Mononuclear cell (primary cell): ENCODE measurements at regions not wholly inside any gene's neighbourhood (a gene's known extent, or its start where the extent isn't known, plus 50 kb on each side); places are given as distances from the start of the nearest gene placed in this dataset.

Experiments used
- H3K27me3 ChIP-seq: 2 replicates; pipeline ENCODE4 v1.6.0; 2011; ENCODE audit warnings: low read length, control low read depth; ENCODE audit not compliant: insufficient read depth
- H3K4me1 ChIP-seq: 2 replicates; pipeline ENCODE4 v1.5.1; 2011; ENCODE audit warnings: mild to moderate bottlenecking, low read length, control low read depth; ENCODE audit not compliant: insufficient read depth
- H3K4me3 ChIP-seq: 2 replicates; pipeline ENCODE4 v1.5.1; 2011; ENCODE audit warnings: mild to moderate bottlenecking, low read length, moderate library complexity
- H3K9me3 ChIP-seq: 2 replicates; pipeline ENCODE4 v1.5.1; 2011; ENCODE audit warnings: low read depth, mild to moderate bottlenecking, control low read depth, low read length

DNA sequence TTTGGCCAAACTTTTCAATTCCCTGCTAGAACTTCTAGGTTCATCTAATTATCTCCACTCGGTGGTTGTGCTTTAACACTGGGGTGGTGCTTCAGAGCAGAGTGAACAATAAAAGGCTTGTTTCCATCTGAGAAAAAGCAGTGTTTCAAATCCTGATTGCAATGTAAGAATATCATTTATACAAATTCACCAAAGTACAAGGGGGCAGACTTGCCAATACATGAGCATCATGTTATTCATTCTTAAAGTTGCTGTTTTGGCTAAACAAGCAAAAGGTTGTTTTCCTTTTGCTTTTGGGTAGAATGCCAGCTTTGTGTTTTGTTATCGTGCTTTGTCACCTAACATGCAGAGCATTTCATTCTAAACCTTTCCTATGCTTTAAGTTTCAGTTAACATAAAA, 78.5 kb upstream of the UBAC2 start:
- no peak overlapping the region for H3K4me3 ChIP-seq
- H3K9me3 ChIP-seq = no peaks in the 10 kb centered on the region
- H3K27me3 ChIP-seq = peaks cover 82% of the 10 kb centered on the region
- H3K4me1 ChIP-seq = peaks cover 15% of the 10 kb centered on the region

DNA sequence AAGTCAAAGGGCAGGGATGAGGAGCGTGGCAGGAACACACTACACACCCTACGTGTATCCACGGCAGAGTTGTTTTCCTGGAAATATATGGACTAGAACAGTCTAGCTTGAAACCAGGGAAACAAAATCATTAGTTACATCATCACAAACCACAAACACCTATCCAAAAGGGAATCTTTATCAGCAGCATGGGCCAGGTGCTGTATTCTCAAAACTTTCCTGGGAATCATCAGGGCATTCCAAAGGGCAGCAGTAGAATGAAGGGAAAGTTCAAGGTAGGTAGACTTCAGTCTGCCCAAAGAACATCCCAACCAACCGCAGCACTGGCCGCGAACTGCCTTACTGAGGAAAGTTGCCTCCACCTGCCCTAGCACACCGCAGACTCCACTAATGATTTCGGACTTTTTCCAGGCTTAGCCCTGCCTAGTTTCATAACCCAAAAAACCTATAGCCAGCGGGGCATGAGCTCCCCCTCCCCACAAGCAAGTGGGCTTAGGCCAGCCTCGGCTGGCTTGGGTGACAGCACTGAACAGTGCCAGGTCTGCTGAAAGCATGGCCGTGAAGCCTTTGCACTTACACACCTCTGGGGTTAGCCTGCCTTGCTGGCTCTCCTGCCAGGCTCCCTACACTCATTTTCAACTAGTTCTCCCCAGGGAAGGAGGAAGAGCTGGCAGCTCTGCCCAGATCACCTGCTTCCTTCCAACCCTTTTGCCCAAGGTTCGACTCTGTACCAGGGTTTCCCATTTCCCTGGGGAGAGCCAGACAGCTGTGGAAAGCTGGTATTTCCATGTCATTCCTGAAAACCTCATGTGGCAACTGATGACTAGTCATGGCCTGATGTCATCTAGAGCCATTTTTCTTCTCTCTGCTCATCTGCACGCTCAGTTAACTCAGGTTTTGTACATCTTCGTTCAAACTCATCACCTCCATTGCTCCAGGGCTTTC, 77.3 kb upstream of the UBAC2 start:
- H3K4me1 ChIP-seq = peaks cover 15% of the 10 kb centered on the region
- H3K9me3 ChIP-seq = no peaks in the 10 kb centered on the region
- H3K4me3 ChIP-seq = no peak overlapping the region
- H3K27me3 ChIP-seq = peaks cover 84% of the 10 kb centered on the region

DNA sequence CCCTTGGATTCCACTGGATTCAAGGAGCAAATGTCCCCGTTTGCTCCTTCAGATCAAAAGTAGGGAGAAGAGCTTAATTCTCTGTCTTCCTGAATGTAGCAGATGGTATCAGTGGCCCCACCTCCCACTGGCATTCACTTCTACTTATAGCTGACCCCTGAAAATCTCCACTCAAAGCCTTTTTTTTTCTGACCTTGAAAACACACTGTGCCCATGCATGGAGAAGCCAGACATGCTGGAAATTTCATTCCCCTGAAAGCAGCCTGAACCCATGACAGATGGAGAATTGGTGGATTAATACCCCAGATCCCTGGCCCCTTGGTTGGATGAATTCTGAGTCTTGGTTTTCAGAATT, 76.6 kb upstream of the UBAC2 start:
- no peaks in the 10 kb centered on the region for H3K9me3 ChIP-seq
- peaks cover 15% of the 10 kb centered on the region for H3K4me1 ChIP-seq
- peaks cover 85% of the 10 kb centered on the region for H3K27me3 ChIP-seq
- no peak overlapping the region for H3K4me3 ChIP-seq

DNA sequence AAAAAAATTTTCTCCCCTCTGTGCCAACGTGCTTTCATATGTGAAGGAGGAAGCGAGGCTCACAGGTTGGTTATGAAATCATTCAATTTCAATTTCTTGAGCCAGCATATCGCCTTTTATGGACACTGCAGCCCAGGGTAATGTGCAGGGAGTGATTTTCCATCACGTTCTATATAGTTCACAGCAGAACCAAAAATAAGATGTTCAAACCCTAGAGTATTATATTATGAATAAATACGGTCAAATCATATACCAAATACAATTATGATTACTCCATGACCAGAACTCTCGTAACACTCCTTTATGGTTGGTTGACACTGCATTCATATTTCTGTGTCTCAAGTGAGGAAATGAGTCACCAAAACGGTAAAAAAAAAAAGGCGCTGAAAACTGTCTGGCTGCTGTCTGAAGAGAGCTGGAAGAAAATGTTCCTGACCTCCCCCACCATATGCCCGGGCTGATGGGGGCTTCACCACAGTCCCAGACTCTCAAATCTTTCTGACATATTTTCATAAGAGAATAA, 75.8 kb upstream of the UBAC2 start:
- Histone ChIP-seq H3K27me3 (peaks cover 85% of the 10 kb centered on the region), H3K9me3 (no peaks in the 10 kb centered on the region), H3K4me3 (no peak overlapping the region), H3K4me1 (peaks cover 15% of the 10 kb centered on the region)

DNA sequence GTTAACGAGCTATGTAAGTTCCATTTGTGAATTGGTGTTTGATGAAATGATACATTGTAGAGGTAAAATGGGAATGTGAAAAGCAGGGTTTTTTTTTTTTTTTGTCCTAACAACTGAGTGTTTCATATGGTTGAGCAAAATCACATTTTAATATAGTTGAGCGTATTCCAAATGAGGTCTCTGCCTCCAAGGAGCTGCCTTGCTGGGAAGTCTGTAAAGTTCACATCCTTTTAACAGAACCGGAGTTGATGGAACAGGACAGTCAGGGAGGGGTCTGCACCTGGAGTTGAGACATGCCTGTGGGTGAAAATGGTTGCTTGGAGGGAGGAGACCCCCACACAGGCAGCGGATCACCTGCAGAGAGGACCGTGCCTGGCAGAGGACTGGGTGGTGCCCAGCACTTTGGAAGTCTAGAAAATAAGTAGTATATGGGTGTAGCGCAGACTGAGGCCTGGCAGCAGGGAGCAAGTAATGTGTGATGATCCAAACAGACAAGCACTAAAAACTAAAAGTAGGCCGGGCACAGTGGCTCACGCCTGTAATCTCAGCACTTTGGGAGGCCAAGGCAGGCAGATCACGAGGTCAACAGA, 75.2 kb upstream of the UBAC2 start:
- peaks cover 88% of the 10 kb centered on the region for H3K27me3 ChIP-seq
- no peaks in the 10 kb centered on the region for H3K9me3 ChIP-seq
- H3K4me1 ChIP-seq = peaks cover 15% of the 10 kb centered on the region

DNA sequence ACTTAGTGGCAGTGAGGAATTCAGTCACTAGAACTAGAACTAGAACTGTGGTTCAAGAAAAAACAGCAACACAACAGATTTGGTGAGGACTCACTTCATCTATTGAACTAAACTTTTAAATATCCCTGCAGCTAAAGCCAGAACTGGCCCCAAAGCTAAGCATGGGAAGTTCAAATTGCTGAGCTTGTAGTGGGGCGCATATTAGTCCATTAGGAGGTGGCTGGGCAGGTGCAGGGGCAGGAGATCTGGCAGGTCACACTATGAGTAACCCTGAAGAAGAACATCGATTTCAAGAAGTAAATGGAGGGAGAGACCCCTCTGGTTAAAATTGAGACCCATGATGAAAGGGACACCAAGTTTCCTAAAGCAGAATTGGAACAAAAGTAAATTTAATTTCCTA, 73.8 kb upstream of the UBAC2 start:
- peaks cover 87% of the 10 kb centered on the region for H3K27me3 ChIP-seq
- H3K9me3 ChIP-seq = no peaks in the 10 kb centered on the region
- H3K4me1 ChIP-seq = peaks cover 15% of the 10 kb centered on the region

More for the DNA sequence above, 75.2 kb upstream of the UBAC2 start:
- no peak overlapping the region for H3K4me3 ChIP-seq

DNA sequence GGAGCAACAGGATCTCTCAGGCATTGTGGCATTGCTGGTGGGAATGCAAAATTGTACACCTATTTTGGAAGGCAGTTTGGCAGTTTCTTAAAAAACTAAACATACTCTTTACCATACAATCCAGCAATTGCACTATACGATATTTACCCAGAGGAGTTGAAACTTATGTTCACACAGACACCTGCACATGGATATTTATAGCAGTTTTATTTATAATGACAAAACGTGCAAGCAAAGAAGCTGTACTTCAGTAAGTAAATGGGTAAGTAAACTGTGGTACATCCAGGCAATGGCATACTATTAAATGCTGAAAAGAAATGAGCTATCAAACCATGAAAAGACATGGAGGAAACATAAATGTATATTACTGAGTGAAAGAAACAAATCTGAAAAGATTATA, 71.6 kb upstream of the UBAC2 start:
- H3K27me3 ChIP-seq = peaks cover 87% of the 10 kb centered on the region
- H3K4me1 ChIP-seq = peaks cover 14% of the 10 kb centered on the region
- H3K9me3 ChIP-seq = no peaks in the 10 kb centered on the region
- no peak overlapping the region for H3K4me3 ChIP-seq

More for the DNA sequence above, 73.8 kb upstream of the UBAC2 start:
- no peak overlapping the region for H3K4me3 ChIP-seq

DNA sequence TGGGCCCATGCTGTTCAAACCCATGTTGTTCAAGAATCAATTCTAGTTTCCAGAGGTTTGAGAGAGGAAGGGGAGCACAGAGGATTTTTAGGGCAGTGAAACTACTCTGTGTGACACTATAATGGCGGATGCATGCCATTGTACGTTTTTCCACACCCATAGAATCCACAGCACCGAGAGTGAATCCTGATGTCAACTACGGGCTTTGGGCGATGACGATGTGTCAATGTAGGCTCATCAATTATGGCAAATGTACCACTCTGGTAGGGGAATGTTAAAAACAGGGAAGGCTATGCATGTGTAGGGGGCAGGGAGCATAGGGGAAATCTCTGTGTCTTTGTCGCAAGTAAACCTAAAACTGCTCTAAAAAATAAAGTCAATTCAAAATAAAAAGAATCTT, 70.7 kb upstream of the UBAC2 start:
- H3K9me3 ChIP-seq = no peaks in the 10 kb centered on the region
- peaks cover 5% of the 10 kb centered on the region for H3K4me1 ChIP-seq
- peaks cover 87% of the 10 kb centered on the region for H3K27me3 ChIP-seq
- H3K4me3 ChIP-seq = no peak overlapping the region

DNA sequence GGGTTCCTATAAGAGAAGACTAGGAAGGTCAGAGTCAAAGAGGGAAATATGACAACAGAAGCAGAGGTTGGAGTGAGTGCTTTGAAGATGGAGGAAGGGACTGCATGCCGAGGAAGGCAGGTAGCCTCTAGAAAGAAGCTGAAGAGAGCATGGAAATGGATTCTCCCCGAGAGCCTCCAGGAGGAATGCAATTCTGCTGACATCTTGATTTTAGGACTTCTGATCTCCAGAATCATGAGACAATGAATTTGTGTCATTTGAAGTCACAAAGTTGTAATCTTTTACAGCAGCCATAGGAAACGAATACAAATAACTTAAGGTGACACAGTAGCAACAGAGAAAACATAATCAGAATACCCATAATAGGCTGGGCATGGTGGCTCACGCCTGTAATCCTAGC, 69.2 kb upstream of the UBAC2 start:
- Histone ChIP-seq H3K4me1 (no peaks in the 10 kb centered on the region), H3K4me3 (no peak overlapping the region), H3K9me3 (no peaks in the 10 kb centered on the region), H3K27me3 (peaks cover 93% of the 10 kb centered on the region)

DNA sequence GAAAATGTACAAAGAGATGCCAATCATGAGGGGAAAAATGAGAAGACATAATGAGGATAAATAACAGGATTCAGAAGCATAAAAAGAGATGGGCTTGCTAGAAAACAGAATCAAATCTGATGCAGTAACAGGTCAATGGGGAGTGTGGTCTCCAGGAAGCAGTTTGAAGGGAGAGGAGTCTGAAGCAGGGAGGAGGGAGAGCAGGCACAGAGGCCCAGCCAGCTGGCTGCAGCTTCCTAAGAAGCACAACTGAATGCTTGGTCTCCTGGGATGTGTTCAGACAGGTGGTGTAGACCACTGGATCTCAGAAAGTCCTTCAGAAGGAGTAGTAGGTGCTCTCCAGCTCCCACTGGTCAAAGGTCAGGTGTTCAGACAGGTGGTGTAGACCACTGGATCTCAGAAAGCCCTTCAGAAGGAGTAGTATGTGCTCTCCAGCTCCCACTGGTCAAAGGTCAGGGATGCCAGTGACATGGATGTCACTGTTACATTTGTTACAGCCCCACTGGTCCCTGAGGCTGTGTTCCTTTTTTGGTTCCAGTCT, 68.3 kb upstream of the UBAC2 start:
- H3K27me3 ChIP-seq = peaks cover 93% of the 10 kb centered on the region
- H3K9me3 ChIP-seq = no peaks in the 10 kb centered on the region
- no peaks in the 10 kb centered on the region for H3K4me1 ChIP-seq
- no peak overlapping the region for H3K4me3 ChIP-seq

DNA sequence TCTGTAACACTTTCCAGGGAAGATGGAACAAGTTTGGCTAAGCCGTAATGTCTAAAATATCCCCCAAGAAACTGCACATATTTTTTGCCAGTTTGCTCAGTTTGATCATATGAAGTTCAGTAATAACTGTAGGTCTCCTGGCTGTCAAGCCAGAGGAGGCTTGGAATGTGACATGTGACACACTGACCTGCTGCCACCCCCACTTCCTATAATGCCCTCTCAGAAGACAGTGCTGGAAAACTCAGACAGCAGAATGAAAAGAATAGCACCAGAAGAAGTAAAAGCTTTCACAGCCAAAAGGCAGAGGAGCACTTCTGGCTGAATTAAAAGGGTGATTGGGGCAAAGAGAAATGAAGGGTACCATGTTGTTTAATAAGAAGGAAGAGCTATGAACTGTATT, 67.4 kb upstream of the UBAC2 start:
- Histone ChIP-seq H3K4me1 (no peaks in the 10 kb centered on the region), H3K9me3 (no peaks in the 10 kb centered on the region), H3K27me3 (peaks cover 95% of the 10 kb centered on the region), H3K4me3 (no peak overlapping the region)

DNA sequence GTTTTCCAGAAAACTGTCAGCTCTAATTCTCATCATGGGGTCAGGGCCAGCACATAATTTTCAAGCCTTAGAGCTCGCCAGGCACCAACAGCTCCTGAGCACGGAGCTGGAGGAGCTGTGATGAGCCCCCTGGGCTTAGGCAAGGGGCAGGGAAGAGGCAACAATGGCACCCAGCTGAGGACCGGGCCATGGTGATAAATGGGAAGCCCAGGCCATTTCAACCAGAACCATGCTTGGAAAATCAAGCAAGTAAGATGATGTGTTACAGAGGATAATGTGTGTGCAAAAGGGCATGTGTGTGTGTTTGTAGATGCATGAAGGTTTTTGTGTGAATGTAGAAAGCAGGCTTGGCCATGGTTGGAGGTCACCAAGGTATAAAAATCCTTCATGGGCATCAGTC, 66.8 kb upstream of the UBAC2 start:
- Histone ChIP-seq H3K9me3 (no peaks in the 10 kb centered on the region), H3K4me1 (no peaks in the 10 kb centered on the region), H3K4me3 (no peak overlapping the region), H3K27me3 (peaks cover 95% of the 10 kb centered on the region)

DNA sequence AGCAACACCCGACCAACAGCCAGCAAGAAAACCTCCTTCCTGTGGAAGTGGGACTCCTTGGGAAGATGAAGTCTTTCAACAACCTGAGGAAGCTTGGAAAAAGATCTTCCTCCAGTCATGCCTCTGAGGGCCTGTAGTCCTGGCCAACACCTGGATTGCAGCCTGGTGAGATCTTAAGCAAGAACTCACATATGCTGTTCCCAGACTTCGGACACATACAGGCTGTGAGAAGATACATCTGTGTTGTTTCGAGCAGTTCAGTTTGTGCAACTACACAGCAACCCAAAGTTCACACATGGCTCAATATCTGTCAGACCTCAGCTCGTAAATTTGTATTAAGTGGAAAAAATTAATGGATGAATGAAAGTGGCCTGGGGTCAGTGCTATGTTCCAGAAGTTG, 65.1 kb upstream of the UBAC2 start:
- H3K27me3 ChIP-seq = peaks cover 94% of the 10 kb centered on the region

DNA sequence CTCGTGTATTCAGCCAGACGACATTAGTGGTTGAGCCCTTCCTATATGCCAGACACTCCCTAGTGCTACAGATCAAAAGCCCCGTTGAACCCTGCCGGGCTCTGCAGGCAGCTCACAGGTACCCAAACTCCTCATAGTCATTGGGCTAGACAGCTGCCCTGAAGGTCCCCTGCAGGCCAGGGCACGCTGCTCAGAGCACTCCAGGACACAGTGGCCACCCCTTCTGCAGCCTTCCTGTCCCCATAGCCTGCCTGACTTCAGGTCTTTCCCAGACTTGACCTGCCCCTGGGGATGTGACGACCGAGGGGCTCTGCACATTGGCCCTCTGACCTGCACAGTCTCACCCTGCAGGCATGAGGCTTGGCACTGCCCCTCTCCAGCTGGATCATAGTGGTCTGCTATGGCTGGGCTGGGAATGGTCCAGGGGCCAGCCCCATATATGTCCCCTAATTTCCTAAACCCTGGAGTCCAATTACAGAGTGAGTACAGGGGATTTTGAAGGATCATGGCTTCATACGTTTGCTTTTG, 64.2 kb upstream of the UBAC2 start:
- H3K4me3 ChIP-seq = no peak overlapping the region
- no peaks in the 10 kb centered on the region for H3K4me1 ChIP-seq
- no peaks in the 10 kb centered on the region for H3K9me3 ChIP-seq
- H3K27me3 ChIP-seq = peaks cover 95% of the 10 kb centered on the region

More for the DNA sequence above, 65.1 kb upstream of the UBAC2 start:
- Histone ChIP-seq H3K4me3 (no peak overlapping the region), H3K9me3 (no peaks in the 10 kb centered on the region), H3K4me1 (no peaks in the 10 kb centered on the region)

DNA sequence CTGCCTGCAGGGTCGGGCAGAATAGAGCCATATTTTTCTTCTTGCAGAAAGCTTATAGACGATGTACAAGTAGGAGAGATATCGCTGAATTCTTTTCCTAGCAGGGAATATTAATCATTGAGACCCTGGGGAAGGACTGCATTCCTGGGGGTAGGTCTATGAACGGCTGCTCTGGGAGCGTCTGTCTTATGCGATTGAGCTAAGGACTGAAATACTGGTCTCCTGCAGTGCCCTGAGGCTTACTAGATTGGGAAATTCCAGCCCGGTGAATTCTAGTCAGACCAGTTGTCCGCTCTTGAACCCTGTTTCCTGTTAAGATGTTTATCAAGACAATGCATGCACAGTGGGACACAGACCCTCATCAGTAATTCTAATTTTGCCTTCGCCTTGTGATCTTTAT, 59.8 kb upstream of the UBAC2 start:
- H3K27me3 ChIP-seq = peaks cover 99% of the 10 kb centered on the region
- no peak overlapping the region for H3K4me3 ChIP-seq
- peaks cover 4% of the 10 kb centered on the region for H3K4me1 ChIP-seq
- H3K9me3 ChIP-seq = no peaks in the 10 kb centered on the region
